Effector CD8-positive, alpha-beta T cell (primary cell): ENCODE measurements at regions not wholly inside any gene's neighbourhood (a gene's known extent, or its start where the extent isn't known, plus 50 kb on each side); places are given as distances from the start of the nearest gene placed in this dataset.

ENCODE experiments used
- DNase-seq: peaks from one replicate; lab custom pipeline; 2025; lab: John Stamatoyannopoulos, UW

GRCh38 chr13:99911965-99912566, 59.5 kb downstream of the ZIC5 start:
- no peak for DNase-seq

DNA sequence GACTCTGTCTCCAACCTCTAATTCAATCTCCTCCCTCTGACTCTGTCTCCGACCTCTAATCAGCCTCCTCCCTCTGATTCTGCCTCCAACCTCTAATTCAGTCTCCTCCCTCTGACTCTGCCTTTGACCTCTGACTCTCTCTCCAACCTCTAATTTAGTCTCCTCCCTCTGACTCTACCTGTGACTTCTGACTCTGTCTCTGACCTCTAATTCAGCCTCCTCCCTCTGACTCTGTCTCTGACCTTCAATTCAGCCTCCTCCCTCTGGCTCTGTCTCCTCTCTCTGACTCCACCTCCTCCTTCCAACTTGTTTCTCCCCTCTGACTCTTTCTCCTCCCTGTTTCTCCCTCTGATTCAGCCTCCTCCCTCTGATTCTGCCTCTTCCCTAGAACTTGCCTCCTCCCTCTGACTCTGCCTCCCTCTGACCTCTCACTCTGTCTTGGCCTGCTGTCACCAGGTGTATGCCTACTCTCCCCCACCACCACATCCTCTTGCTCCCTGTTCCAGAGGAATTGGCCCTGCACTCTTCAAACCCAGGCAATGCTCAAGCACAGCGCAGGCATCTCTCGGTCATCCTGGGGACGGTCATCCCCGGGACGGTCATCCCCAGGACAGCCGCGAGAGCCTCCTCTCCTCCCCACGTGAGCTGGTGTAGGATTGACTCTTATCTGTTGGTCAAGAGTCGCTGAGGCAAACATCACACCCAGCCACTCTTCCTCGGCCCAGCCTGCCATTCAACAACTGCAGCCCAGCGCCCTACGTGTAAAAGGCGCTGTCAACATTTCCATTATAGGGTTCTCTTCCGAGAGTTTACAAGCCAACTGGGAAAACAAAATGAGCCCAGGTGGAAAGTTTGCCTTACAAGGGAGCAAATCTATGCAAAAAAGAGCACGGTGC, 60.2 kb downstream of the ZIC5 start:
- no peak for DNase-seq

DNA sequence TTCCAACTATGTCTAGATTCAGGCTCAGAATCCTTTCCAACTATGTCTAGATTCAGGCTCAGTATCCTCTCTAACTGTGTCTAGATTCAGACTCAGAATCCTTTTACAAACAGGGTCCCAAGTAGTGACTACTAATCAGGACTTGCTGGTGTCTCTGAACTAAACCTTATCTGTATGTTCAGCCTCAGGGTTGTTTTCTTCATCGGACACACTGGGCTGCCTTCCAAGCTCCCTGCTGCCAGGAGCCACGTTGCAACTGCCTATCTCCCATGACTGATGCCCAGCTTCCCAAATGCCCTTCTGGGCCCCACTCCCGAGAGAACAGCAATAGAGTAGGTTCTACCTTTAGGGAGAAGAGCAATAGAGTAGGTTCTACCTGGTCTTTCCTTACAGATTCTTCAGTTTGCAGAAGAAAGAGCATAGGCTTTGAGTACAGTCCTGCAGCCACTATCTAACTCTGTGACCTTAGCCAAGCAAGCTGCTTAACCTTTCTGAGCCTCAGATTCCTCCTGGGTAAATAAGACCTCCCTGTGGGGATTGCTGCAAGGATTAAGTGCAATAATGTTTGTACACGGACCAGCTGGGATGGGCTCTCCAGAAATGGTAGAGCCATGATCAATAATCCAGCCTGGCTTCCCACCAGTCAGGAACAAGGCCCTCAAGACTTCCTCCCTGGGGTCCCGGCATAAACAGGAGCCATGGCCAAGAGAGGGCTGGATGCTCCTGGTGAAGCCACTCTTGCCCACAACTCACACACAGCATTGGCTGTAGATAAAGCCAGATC, 61.5 kb downstream of the ZIC5 start:
- no peak for DNase-seq

GRCh38 chr13:99909097-99909835, 62.3 kb downstream of the ZIC5 start:
- no peak for DNase-seq

DNA sequence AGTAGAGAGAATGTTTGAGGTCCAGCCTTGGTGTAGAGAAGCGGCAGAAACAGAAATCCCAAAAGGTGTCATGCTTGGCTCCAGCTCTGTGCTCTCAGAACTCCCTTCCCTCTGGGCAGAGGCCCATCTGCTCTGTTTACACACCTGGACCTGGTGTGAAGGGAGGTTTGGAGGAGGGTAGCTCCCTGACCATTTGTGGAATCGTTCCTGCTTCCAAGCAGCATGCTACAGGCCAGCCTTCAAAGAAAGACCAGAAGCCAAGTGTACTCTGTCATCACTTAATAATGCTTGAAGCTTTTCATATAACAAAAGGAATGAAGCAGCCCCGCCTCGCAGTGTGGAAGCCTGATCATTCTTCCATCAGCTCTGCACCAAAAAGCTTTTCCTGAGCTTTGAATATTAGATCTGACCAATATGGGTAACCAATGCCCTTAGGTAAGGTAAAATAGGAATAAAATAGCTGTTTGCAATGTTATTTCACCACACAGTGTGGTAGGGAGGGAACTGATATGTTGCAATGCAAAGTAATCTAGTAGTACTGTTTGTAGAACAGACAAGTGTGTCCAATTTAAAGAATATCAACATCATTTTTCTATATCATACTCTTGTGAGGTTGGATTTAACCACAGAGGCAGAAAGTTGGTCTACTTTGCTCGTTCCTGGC, 63.3 kb downstream of the ZIC5 start:
- no peak for DNase-seq

- DNase-seq: no peak
Measured at GRCh38 chr13:99907627-99908026, 63.9 kb downstream of the ZIC5 start.

- DNase-seq: no peak
Measured at GRCh38 chr13:99907038-99907437, 64.5 kb downstream of the ZIC5 start.

GRCh38 chr13:99905814-99906213, 65.8 kb downstream of the ZIC5 start:
- no peak for DNase-seq

GRCh38 chr13:99905224-99905623, 66.3 kb downstream of the ZIC5 start:
- no peak for DNase-seq

GRCh38 chr13:99903140-99903539, 68.4 kb downstream of the ZIC5 start:
- DNase-seq: no peak

- DNase-seq: no peak
Measured at GRCh38 chr13:99902657-99903056, 68.9 kb downstream of the ZIC5 start.

- DNase-seq: no peak
Measured at GRCh38 chr13:99900960-99901359, 70.6 kb downstream of the ZIC5 start.

DNA sequence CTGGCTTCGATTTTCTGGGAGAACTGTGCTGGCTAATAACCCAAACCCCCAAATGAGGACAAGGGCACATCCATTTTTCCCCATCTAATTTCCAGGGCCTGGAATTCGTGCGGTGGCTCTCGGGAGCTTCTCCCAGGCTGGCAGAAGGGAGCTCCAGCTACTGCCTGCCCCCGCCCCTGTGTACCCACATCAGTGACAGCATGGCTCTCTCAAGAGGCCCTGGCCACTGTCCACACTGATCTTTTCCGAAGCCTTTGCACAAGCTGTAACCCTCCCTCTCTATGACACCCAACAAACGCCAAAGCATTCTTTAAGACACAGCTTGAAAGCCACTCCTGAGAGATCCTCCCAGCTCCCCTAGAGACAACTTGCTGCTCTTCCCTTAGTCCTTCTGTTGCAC, 73.1 kb downstream of the ZIC5 start:
- DNase-seq: no peak

- DNase-seq: no peak
Measured at GRCh38 chr13:99897076-99897440, 74.5 kb downstream of the ZIC5 start.

DNA sequence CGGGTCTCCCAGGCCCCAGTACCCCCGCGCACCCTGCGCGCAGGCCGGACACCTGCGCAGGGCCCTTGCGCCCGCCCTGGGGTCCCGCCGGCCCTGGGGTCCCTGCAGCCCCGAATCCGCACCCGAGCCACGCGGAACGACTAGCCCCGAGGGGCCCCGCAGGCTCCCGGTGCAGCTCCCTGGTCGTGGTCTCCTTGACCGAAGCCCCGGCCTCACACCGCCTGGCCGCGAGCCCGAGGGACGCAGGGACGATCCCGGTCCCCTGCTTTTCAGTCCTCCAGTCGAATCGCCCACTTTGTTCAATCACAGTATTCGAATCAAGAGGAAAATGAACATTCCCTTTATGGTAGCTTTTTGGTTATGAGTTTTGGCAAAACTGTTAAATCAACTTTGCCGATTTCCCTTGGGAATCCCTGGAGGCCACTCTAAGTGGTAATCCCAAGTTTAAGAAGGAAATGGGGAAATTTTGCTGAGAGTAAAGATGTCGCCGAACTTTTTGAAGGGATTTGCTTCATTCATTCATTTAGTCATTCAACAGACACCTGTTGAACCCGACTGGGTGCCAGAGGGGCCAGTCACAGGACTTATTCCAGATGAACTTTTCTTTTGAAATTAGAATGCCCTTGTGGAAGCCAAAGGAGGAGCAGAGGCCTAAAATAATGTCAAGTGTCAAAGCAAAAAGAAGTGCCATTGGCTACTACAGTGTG, 75.0 kb downstream of the ZIC5 start:
- no peak for DNase-seq

- no peak for DNase-seq
Measured at GRCh38 chr13:99895444-99896368, 75.9 kb downstream of the ZIC5 start.

- no peak for DNase-seq
Measured at GRCh38 chr13:99894840-99895443, 76.6 kb downstream of the ZIC5 start.

- no peak for DNase-seq
Measured at GRCh38 chr13:99894105-99894839, 77.3 kb downstream of the ZIC5 start.

DNA sequence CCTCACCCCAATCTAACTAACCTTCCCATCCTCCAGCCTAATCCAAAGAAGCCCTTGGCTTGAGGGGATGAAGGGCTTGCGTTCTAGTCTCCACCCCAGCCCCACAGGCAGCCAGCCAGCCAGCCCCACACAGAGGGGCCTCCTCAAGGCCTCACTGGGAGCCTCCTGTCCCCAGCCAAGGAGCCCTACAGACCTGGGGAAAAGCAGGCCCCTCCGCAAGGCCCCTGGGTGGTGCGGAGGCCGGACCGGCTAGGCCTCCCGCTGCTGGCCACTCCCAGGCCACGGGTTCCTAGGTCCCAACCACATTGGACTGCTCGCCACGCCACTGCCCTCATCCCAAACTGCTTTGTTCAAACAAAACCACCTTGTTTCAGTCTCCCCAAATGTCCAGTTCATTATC, 78.0 kb downstream of the ZIC5 start:
- no peak for DNase-seq
